ENCODE measurements at regions not wholly inside any gene's neighbourhood (a gene's known extent, or its start where the extent isn't known, plus 50 kb on each side); places are given as distances from the start of the nearest gene placed in this dataset.

- no peak overlapping the region for H3K18ac ChIP-seq (ENCODE audit: low read depth, low read length)
- no peak overlapping the region for H2AK9ac ChIP-seq (replicated peaks; ENCODE audit: low read depth, low read length, poor library complexity)
- no peak overlapping the region for H3K9ac ChIP-seq (ENCODE audit: low read depth, low read length)
- H2BK5ac ChIP-seq (ENCODE audit: low read depth, low read length, poor library complexity, severe bottlenecking) = no peak overlapping the region
- dilution Hi-C loops (cut with HindIII; ENCODE audit: low sequenced_read_pairs, unreplicated experiment) (no loop called here), intact Hi-C loops (cut with micrococcal nuclease) (no loop called here), in situ Hi-C loops (cut with MboI; ENCODE audit: low sequenced_read_pairs) (no loop called here)
- H4K91ac ChIP-seq (ENCODE audit: insufficient read depth, low read depth, low read length) = no peak overlapping the region
- H3K9me3 ChIP-seq (ENCODE audit: control insufficient read depth, insufficient read depth, low read length) = no peaks in the 10 kb centered on the region
- H3K36me3 ChIP-seq (ENCODE audit: control insufficient read depth, insufficient read depth, low read length) = no peaks in the 10 kb centered on the region
- H3K4ac ChIP-seq (ENCODE audit: low read depth, low read length) = no peak overlapping the region
- H3K9me1 ChIP-seq (ENCODE audit: insufficient read depth, low read length) = no peaks in the 10 kb centered on the region
- no peak overlapping the region for H3K56ac ChIP-seq (ENCODE audit: extremely low read depth, insufficient read depth, low read length)
- DNase-seq (no peak), ATAC-seq (ENCODE audit: low read depth) (no peak)
- H3K4me3 ChIP-seq (ENCODE audit: insufficient read depth, low read depth, low read length) = no peak overlapping the region
- no peaks in the 10 kb centered on the region for H4K20me1 ChIP-seq (ENCODE audit: insufficient read depth, low read length)
- no peak overlapping the region for H4K8ac ChIP-seq (ENCODE audit: low read depth in 2 of 2, low read length in 2 of 2)
- H2AK5ac ChIP-seq (ENCODE audit: low read depth, low read length) = no peak overlapping the region
- H3K4me2 ChIP-seq (ENCODE audit: low read depth, low read length) = no peak overlapping the region
- BruUV-seq (replicated peaks) = no TSS peak
- no peak overlapping the region for H3K27ac ChIP-seq (ENCODE audit: insufficient read depth, low read length)
- ChIA-PET CTCF (interaction anchor here (0.9 kb wide), 1 partner anchor 18 kb away, joined by 4 read pairs; no protein-coding TSS in a partner anchor), POLR2A (ENCODE audit: unreplicated experiment) (no interaction called here)
- H4K5ac ChIP-seq (ENCODE audit: low read depth, low read length) = no peak overlapping the region
- no CpG with 5 or more reads among the region's 1 CpG for WGBS, 2 experiments (ENCODE audit: extremely low coverage in 2 of 2, insufficient read length in 1 of 2)
- H3K27me3 ChIP-seq (ENCODE audit: control insufficient read depth, insufficient read depth, low read length) = no peaks in the 10 kb centered on the region
- H3K4me1 ChIP-seq (ENCODE audit: control insufficient read depth, insufficient read depth, low read length) = no peaks in the 10 kb centered on the region
- H2BK20ac ChIP-seq (ENCODE audit: low read depth, low read length) = no peak overlapping the region
- no peak overlapping the region for H2BK15ac ChIP-seq (ENCODE audit: low read depth, low read length)
- no peak overlapping the region for H2AFZ ChIP-seq (replicated peaks; ENCODE audit: low read length, poor library complexity)
- no peak overlapping the region for H3K23ac ChIP-seq (ENCODE audit: low read depth, low read length)
- TF ChIP-seq RCOR1 (IDR thresholded peaks at IDR 0.05; ENCODE audit: insufficient replicate concordance, low read length) (no peak), MXI1 (IDR thresholded peaks at IDR 0.05; ENCODE audit: borderline replicate concordance, low read depth, low read length) (no peak)
- TF ChIP-seq, protein P1, sequence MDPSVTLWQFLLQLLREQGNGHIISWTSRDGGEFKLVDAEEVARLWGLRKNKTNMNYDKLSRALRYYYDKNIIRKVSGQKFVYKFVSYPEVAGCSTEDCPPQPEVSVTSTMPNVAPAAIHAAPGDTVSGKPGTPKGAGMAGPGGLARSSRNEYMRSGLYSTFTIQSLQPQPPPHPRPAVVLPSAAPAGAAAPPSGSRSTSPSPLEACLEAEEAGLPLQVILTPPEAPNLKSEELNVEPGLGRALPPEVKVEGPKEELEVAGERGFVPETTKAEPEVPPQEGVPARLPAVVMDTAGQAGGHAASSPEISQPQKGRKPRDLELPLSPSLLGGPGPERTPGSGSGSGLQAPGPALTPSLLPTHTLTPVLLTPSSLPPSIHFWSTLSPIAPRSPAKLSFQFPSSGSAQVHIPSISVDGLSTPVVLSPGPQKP (IDR thresholded peaks at IDR 0.05; ENCODE audit: borderline replicate concordance, low read depth, low read length) = no peak
- H3K79me1 ChIP-seq (ENCODE audit: low read depth in 1 of 2, low read length in 2 of 2) = no peaks in the 10 kb centered on the region
- no peak overlapping the region for H3K14ac ChIP-seq (replicated peaks; ENCODE audit: low read depth, low read length)
- no peak overlapping the region for H2BK120ac ChIP-seq (ENCODE audit: low read depth, low read length)
These were observed 78.1 kb downstream of the ASB9 start for GRCh38 chrX:15191830-15192229.

All from IMR-90 (cell line).